ENCODE measurements at regions not wholly inside any gene's neighbourhood (a gene's known extent, or its start where the extent isn't known, plus 50 kb on each side); places are given as distances from the start of the nearest gene placed in this dataset.

GRCh38 chr3:19765954-19766353, 168.1 kb downstream of the EFHB start:
- H3K27ac ChIP-seq (ENCODE audit: low read depth, low read length, poor library complexity, severe bottlenecking) = no peak overlapping the region
- H3K36me3 ChIP-seq (ENCODE audit: insufficient read depth, low read length, poor library complexity, severe bottlenecking) = no peaks in the 10 kb centered on the region
- DNase-seq (ENCODE audit: low spot score) = no peak
- TF ChIP-seq EZH2 (IDR thresholded peaks at IDR 0.05; ENCODE audit: borderline replicate concordance, low read depth, low read length, poor library complexity, severe bottlenecking) (no peak), CTCF (conservative IDR thresholded peaks at IDR 0.05; ENCODE audit: low read depth, low read length) (no peak)
- no peaks in the 10 kb centered on the region for H3K27me3 ChIP-seq (replicated peaks; ENCODE audit: insufficient read depth, low read depth, low read length, poor library complexity)
- ChIA-PET CTCF (no interaction called here), POLR2A (ENCODE audit: low non-redundant PET) (no interaction called here)
- H3K4me3 ChIP-seq (ENCODE audit: low read depth, low read length, poor library complexity, severe bottlenecking) = no peak overlapping the region
- intact Hi-C loops (cut with micrococcal nuclease; ENCODE audit: unreplicated experiment) = no loop called here
- no TSS peak for BruUV-seq (replicated peaks)
- no peaks in the 10 kb centered on the region for H3K9me3 ChIP-seq (ENCODE audit: low read depth, low read length, poor library complexity, severe bottlenecking)
- no peaks in the 10 kb centered on the region for H3K4me1 ChIP-seq (ENCODE audit: insufficient read depth, low read length, poor library complexity, severe bottlenecking)

GRCh38 chr3:19757773-19758172, 176.2 kb downstream of the EFHB start:
- Histone ChIP-seq H3K4me1 (ENCODE audit: insufficient read depth, low read length, poor library complexity, severe bottlenecking) (no peaks in the 10 kb centered on the region), H3K27ac (ENCODE audit: low read depth, low read length, poor library complexity, severe bottlenecking) (no peak overlapping the region), H3K27me3 (replicated peaks; ENCODE audit: insufficient read depth, low read depth, low read length, poor library complexity) (no peaks in the 10 kb centered on the region), H3K4me3 (ENCODE audit: low read depth, low read length, poor library complexity, severe bottlenecking) (no peak overlapping the region), H3K9me3 (ENCODE audit: low read depth, low read length, poor library complexity, severe bottlenecking) (no peaks in the 10 kb centered on the region), H3K36me3 (ENCODE audit: insufficient read depth, low read length, poor library complexity, severe bottlenecking) (no peaks in the 10 kb centered on the region)
- no TSS peak for BruUV-seq (replicated peaks)
- CTCF ChIA-PET = no interaction called here
- TF ChIP-seq EZH2 (IDR thresholded peaks at IDR 0.05; ENCODE audit: borderline replicate concordance, low read depth, low read length, poor library complexity, severe bottlenecking) (no peak), CTCF (conservative IDR thresholded peaks at IDR 0.05; ENCODE audit: low read depth, low read length) (no peak)
- intact Hi-C loops (cut with micrococcal nuclease; ENCODE audit: unreplicated experiment) = no loop called here
- POLR2A ChIA-PET (ENCODE audit: low non-redundant PET) = no interaction called here
- DNase-seq (ENCODE audit: low spot score) = no peak

- DNase-seq (ENCODE audit: low spot score) = no peak
- intact Hi-C loops (cut with micrococcal nuclease; ENCODE audit: unreplicated experiment) = no loop called here
- no peaks in the 10 kb centered on the region for H3K27me3 ChIP-seq (replicated peaks; ENCODE audit: insufficient read depth, low read depth, low read length, poor library complexity)
- POLR2A ChIA-PET (ENCODE audit: low non-redundant PET) = no interaction called here
- H3K4me1 ChIP-seq (ENCODE audit: insufficient read depth, low read length, poor library complexity, severe bottlenecking) = no peaks in the 10 kb centered on the region
- H3K4me3 ChIP-seq (ENCODE audit: low read depth, low read length, poor library complexity, severe bottlenecking) = no peak overlapping the region
- H3K27ac ChIP-seq (ENCODE audit: low read depth, low read length, poor library complexity, severe bottlenecking) = no peak overlapping the region
- BruUV-seq (replicated peaks) = no TSS peak
- no peak for TF ChIP-seq CTCF (conservative IDR thresholded peaks at IDR 0.05; ENCODE audit: low read depth, low read length)
- TF ChIP-seq EZH2 (IDR thresholded peaks at IDR 0.05; ENCODE audit: borderline replicate concordance, low read depth, low read length, poor library complexity, severe bottlenecking) = no peak
- no peaks in the 10 kb centered on the region for H3K36me3 ChIP-seq (ENCODE audit: insufficient read depth, low read length, poor library complexity, severe bottlenecking)
- CTCF ChIA-PET = no interaction called here
- no peaks in the 10 kb centered on the region for H3K9me3 ChIP-seq (ENCODE audit: low read depth, low read length, poor library complexity, severe bottlenecking)
Observed at GRCh38 chr3:19749448-19750017, 184.5 kb downstream of the EFHB start.
